ENCODE measurements at regions not wholly inside any gene's neighbourhood (a gene's known extent, or its start where the extent isn't known, plus 50 kb on each side); places are given as distances from the start of the nearest gene placed in this dataset.

GRCh38 chr20:54995011-54995410 is 519.6 kb downstream of the DOK5 start:
- TF ChIP-seq YY1 (IDR thresholded peaks at IDR 0.05; ENCODE audit: insufficient read depth, insufficient read length) (no peak), ZNF274 (IDR thresholded peaks at IDR 0.05; ENCODE audit: low read depth, low read length) (no peak)
